Choroid plexus epithelial cell (primary cell): ENCODE measurements at regions not wholly inside any gene's neighbourhood (a gene's known extent, or its start where the extent isn't known, plus 50 kb on each side); places are given as distances from the start of the nearest gene placed in this dataset.

Source experiments
- DNase-seq: peaks from one replicate; pipeline ENCODE4 v3.0.0-alpha.2; 2010; ENCODE audit warnings: low read depth
- H3K4me3 ChIP-seq: 2 replicates; pipeline ENCODE4 v1.5.1; 2011; ENCODE audit warnings: low read depth, mild to moderate bottlenecking, control low read depth, low read length, moderate library complexity
- CTCF ChIP-seq: conservative IDR thresholded peaks from 2 replicates; pipeline ENCODE4 v1.5.1; 2011; ENCODE audit warnings: low read depth, mild to moderate bottlenecking, control low read depth, inconsistent platforms, low read length, moderate library complexity

GRCh38 chr7:54483523-54483922 is 58.7 kb upstream of the VSTM2A start:
- DNase-seq, result no peak
- TF ChIP-seq CTCF, result no peak
- no peak overlapping the region for H3K4me3 ChIP-seq

DNA sequence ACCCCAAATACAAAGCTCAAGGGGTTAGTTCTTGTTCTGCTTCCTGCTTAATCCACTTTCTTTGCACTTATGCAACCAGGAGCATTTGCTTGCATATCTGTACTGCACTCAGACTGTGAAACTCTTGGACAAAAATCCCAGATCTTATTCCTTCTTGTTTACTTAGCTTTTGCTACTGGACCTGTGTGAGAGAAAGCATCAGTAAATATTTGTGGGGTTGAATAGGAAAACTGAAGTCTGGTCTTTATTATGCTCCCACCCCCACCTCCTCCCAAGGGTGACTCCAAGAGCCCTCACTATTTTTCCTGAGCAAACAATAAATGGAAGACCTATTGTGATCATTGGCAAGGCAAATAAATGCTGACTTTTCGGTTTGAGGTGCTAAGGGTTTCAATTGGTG is 57.1 kb upstream of the VSTM2A start:
- TF ChIP-seq CTCF, result no peak
- no peak overlapping the region for H3K4me3 ChIP-seq
- DNase-seq, result no peak
